ENCODE measurements at regions not wholly inside any gene's neighbourhood (a gene's known extent, or its start where the extent isn't known, plus 50 kb on each side); places are given as distances from the start of the nearest gene placed in this dataset.

- intact Hi-C loops (cut with DNase I; ENCODE audit: low total_unique reads) = no loop called here
- TF ChIP-seq, protein P1, sequence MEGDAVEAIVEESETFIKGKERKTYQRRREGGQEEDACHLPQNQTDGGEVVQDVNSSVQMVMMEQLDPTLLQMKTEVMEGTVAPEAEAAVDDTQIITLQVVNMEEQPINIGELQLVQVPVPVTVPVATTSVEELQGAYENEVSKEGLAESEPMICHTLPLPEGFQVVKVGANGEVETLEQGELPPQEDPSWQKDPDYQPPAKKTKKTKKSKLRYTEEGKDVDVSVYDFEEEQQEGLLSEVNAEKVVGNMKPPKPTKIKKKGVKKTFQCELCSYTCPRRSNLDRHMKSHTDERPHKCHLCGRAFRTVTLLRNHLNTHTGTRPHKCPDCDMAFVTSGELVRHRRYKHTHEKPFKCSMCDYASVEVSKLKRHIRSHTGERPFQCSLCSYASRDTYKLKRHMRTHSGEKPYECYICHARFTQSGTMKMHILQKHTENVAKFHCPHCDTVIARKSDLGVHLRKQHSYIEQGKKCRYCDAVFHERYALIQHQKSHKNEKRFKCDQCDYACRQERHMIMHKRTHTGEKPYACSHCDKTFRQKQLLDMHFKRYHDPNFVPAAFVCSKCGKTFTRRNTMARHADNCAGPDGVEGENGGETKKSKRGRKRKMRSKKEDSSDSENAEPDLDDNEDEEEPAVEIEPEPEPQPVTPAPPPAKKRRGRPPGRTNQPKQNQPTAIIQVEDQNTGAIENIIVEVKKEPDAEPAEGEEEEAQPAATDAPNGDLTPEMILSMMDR (IDR thresholded peaks at IDR 0.05) = no peak
- H3K27me3 ChIP-seq = no peaks in the 10 kb centered on the region
- H3K9me3 ChIP-seq = no peaks in the 10 kb centered on the region
- no peak for DNase-seq
- H3K4me3 ChIP-seq = no peak overlapping the region
- no peaks in the 10 kb centered on the region for H3K4me1 ChIP-seq
- no peaks in the 10 kb centered on the region for H3K36me3 ChIP-seq
- H3K27ac ChIP-seq = no peak overlapping the region
Observed at GRCh38 chr10:4733843-4734224, 92.2 kb upstream of the AKR1E2 start.

GRCh38 chr10:4733150-4733842 lies 92.7 kb upstream of the AKR1E2 start:
- H3K9me3 ChIP-seq = no peaks in the 10 kb centered on the region
- H3K4me1 ChIP-seq = no peaks in the 10 kb centered on the region
- intact Hi-C loops (cut with DNase I; ENCODE audit: low total_unique reads) = no loop called here
- H3K4me3 ChIP-seq = no peak overlapping the region
- H3K27ac ChIP-seq = no peak overlapping the region
- no peak for DNase-seq
- TF ChIP-seq, protein P1 (IDR thresholded peaks at IDR 0.05) = no peak
- no peaks in the 10 kb centered on the region for H3K27me3 ChIP-seq
- no peaks in the 10 kb centered on the region for H3K36me3 ChIP-seq

DNA sequence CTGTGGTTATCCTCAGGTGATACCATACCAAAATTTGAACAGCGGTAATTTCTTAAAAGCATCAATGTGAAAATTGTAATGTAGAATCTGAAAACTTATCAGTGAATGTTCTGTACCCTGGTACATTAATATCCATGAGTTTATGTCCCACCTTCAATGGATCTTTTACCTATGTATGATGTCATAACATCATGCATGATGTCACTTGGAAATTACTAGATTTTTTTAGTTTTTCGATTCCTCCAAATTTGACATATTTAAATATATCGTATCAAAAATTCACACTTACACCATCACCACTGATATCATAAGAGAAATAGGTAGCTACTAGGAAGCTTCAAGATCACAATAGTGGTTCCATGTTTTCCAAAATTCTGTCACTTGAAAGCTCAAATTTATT lies 95.0 kb upstream of the AKR1E2 start:
- Histone ChIP-seq H3K4me1 (peaks cover 0 to 2% (median 0%) of the 10 kb centered on the region in 4 donors), H3K9me3 (no peaks in the 10 kb centered on the region), H3K27me3 (no peaks in the 10 kb centered on the region), H3K36me3 (no peaks in the 10 kb centered on the region), H3K4me3 (no peak overlapping the region), H3K27ac (no peak overlapping the region)
- TF ChIP-seq, protein P1 (IDR thresholded peaks at IDR 0.05) = no peak
- DNase-seq = no peak
- intact Hi-C loops (cut with DNase I; ENCODE audit: low total_unique reads) = no loop called here

DNA sequence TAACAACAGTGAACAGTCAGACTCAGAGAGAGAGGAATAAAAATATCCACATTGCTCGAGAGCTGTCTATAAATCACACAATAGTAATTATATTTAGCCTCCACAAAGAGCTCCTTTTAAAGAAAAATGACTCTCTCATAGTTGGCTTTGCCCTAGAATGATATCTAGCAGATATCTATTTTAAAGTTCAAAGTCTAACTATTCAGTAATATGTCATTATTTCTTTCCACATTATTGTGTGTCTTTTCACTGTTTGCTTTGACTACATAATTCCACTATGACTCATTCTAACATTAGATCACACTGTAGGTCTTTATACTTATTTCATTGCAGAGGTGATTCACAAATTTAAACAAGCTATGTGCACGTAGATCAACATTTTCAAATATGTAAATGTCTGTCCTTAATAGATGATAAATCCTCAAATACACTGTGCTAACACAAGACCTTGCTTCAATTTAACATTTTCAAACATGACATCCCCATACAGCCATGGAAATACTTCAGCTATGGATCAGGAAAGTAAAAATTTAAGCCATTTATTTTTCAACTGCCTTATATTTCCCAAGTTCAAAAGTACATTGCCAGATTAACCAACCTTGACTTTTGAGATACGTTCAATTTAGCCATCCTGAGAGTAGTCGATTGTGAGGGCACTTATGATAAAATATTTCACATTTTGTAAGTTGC lies 99.9 kb upstream of the AKR1E2 start:
- Histone ChIP-seq H3K27ac (no peak overlapping the region), H3K9me3 (no peaks in the 10 kb centered on the region), H3K4me3 (no peak overlapping the region), H3K4me1 (peaks cover 0 to 10% (median 0%) of the 10 kb centered on the region in 4 donors), H3K36me3 (no peaks in the 10 kb centered on the region), H3K27me3 (no peaks in the 10 kb centered on the region)
- TF ChIP-seq, protein P1 (IDR thresholded peaks at IDR 0.05) = no peak
- DNase-seq = no peak
- intact Hi-C loops (cut with DNase I; ENCODE audit: low total_unique reads) = no loop called here

GRCh38 chr10:4723860-4724259 lies 102.1 kb upstream of the AKR1E2 start:
- Histone ChIP-seq H3K9me3 (no peaks in the 10 kb centered on the region), H3K27me3 (no peaks in the 10 kb centered on the region), H3K4me1 (peaks cover 0 to 10% (median 0%) of the 10 kb centered on the region in 4 donors), H3K4me3 (no peak overlapping the region), H3K36me3 (no peaks in the 10 kb centered on the region), H3K27ac (no peak overlapping the region)
- intact Hi-C loops (cut with DNase I; ENCODE audit: low total_unique reads) = no loop called here
- TF ChIP-seq, protein P1 (IDR thresholded peaks at IDR 0.05) = no peak
- no peak for DNase-seq
